ENCODE measurements at regions not wholly inside any gene's neighbourhood (a gene's known extent, or its start where the extent isn't known, plus 50 kb on each side); places are given as distances from the start of the nearest gene placed in this dataset.

GRCh38 chr3:153242896-153243295, 80.9 kb downstream of the RAP2B start:
- TF ChIP-seq, protein P1, sequence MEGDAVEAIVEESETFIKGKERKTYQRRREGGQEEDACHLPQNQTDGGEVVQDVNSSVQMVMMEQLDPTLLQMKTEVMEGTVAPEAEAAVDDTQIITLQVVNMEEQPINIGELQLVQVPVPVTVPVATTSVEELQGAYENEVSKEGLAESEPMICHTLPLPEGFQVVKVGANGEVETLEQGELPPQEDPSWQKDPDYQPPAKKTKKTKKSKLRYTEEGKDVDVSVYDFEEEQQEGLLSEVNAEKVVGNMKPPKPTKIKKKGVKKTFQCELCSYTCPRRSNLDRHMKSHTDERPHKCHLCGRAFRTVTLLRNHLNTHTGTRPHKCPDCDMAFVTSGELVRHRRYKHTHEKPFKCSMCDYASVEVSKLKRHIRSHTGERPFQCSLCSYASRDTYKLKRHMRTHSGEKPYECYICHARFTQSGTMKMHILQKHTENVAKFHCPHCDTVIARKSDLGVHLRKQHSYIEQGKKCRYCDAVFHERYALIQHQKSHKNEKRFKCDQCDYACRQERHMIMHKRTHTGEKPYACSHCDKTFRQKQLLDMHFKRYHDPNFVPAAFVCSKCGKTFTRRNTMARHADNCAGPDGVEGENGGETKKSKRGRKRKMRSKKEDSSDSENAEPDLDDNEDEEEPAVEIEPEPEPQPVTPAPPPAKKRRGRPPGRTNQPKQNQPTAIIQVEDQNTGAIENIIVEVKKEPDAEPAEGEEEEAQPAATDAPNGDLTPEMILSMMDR (IDR thresholded peaks at IDR 0.05; ENCODE audit: poor library complexity): no peak
- TF ChIP-seq EZH2 (IDR thresholded peaks at IDR 0.05; ENCODE audit: borderline replicate concordance) (no peak), EZH2phosphoT487 (IDR thresholded peaks at IDR 0.05; ENCODE audit: low read depth, severe bottlenecking, unreplicated experiment) (no peak)
